Heart right ventricle (tissue), 16 donors: ENCODE measurements at regions not wholly inside any gene's neighbourhood (a gene's known extent, or its start where the extent isn't known, plus 50 kb on each side); places are given as distances from the start of the nearest gene placed in this dataset.
"Not testable (repeated sequence)": the region's sequence is repeated elsewhere in the genome, so short reads cannot be mapped to it uniquely, and the experiment has no call there.

Experiments
- ATAC-seq, 8 donors: fragments of 200-7000 bp; cut with Tn5 transposase; one replicate each; pipeline ENCODE4 v1.9.1; 2020; ENCODE audit warnings: mild to moderate bottlenecking in 8 of 8, moderate library complexity in 8 of 8, moderate number of reproducible peaks in 1 of 8
- DNase-seq, 2 donors: peaks; one replicate each; pipeline ENCODE4 v3.0.0-alpha.2; 2020
- H3K27ac ChIP-seq, 10 donors: fragments of 200-600 bp; sonication (generic) in 2 of 10; one replicate each; pipeline versions ENCODE4 v1.5.0 to v1.8.0; 2020 to 2022; ENCODE audit warnings: mild to moderate bottlenecking in 3 of 10
- H3K27me3 ChIP-seq, 7 donors: fragments of 200-600 bp; one replicate each; pipeline ENCODE4 v1.8.0; 2021 to 2022; ENCODE audit warnings: mild to moderate bottlenecking in 2 of 7
- H3K36me3 ChIP-seq, 9 donors: fragments of 200-600 bp; sonication (generic) in 1 of 9; one replicate each; pipeline versions ENCODE4 v1.5.0 to v1.8.0; 2020 to 2022; ENCODE audit warnings: mild to moderate bottlenecking in 2 of 9
- H3K4me1 ChIP-seq, 9 donors: fragments of 200-600 bp; sonication (generic) in 1 of 9; one replicate each; pipeline versions ENCODE4 v1.5.0 to v1.8.0; 2020 to 2022; ENCODE audit warnings: mild to moderate bottlenecking in 4 of 9
- H3K4me3 ChIP-seq, 10 donors: fragments of 200-600 bp; sonication (generic) in 2 of 10; one replicate each; pipeline versions ENCODE4 v1.5.0 to v1.8.0; 2020 to 2022; ENCODE audit warnings: mild to moderate bottlenecking in 7 of 10, moderate library complexity in 2 of 10
- H3K9me3 ChIP-seq, 11 donors: fragments of 200-600 bp in 10 of 11; sonication (generic) in 2 of 11; one replicate each; pipeline versions ENCODE4 v1.5.0 to v1.8.0; 2013 to 2022; ENCODE audit warnings: mild to moderate bottlenecking in 2 of 11, control low read depth in 1 of 11, moderate library complexity in 1 of 11
- WGBS, 2 donors: extraction: QIAGEN DNeasy Blood & Tissue Kit; methylation state at CpG; one replicate each; pipeline ENCODE4 v1.1.7; 2013; ENCODE audit warnings: inconsistent platforms in 1 of 2; 5-methylcytosine and 5-hydroxymethylcytosine counted together
- intact Hi-C, 10 donors: fragments of 100-400 bp; cut with DNase I; formaldehyde crosslinking; loops; one replicate each; pipeline versions ENCODE4 v1.11.1 to v1.14.2; 2022
- TF ChIP-seq, protein P1 (sequence below), 9 donors: fragments of 200-600 bp; sonication (generic) in 2 of 9; IDR thresholded peaks; one replicate each; pipeline versions ENCODE4 v1.5.0 to v1.8.0; 2021 to 2022; ENCODE audit warnings: antibody characterized with exemption in 9 of 9, mild to moderate bottlenecking in 5 of 9, moderate library complexity in 1 of 9
- donor health status: Arrhythmogenic right ventricular cardiomyopathy.
- donor health status: ischemic (EF 13 %, LVEDD 7.1; RV severe dilation, severe dysfunction).
- donor health status: healthy with polysubstance abuse.
- donor health status: DM: no; HTN: yes; CAD: no.
- donor health status: DM: no; HTN: no; CAD: no.
- donor health status: ischemic (EF 25% LVEDD 6.9; RV normal size, moderate dysfunction).
- donor health status: ischemic (EF 25% LVEDD 5.7; RV mildly dilated, moderate dysfunction).
- donor health status: healthy.
- donor health status: DM: yes; HTN: yes; CAD: no.
- donor health status: Ischemic cardiomyopathy.
- donor health status: ischemic (EF 35%, LVEDD 5.7; RV mildly dilated, moderate dysfunction).
- donor health status: nonischemic (EF 11% LVEDD 7.7; RV severe dilation, severe dysfunction).
- donor health status: DM: yes; HTN: yes; CAD: no.
- donor health status: PGD.
- donor health status: ischemic (EF 29% LVEDD 5.4; RV normal size, mild dysfunction).
- donor health status: nonischemic (EF 23%, LVEDD 6.1; RV moderate dilation, normal function).

DNA sequence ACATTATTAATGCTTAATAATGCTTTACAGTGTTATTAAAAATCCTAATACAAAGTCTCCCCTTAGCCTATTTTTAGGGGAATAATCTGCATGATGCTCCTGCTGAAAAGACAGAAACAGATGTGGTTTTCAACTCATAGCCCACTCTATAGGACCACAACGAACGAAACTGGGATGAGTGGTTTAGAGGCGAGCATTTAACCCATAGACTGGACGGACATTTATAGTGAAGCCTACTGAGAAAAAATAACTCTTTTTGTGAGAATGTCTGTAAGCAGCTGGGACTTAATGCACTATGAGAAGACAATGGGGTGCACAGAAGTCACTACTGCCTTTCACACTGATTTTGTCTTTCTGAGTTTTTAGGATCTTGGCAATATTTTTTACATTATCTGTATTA lies 1599.6 kb upstream of the B3GALT2 start:
- intact Hi-C loops: no loop called here
- Histone ChIP-seq H3K9me3 (peaks cover 0 to 12% (median 0%) of the 10 kb centered on the region in 11 donors), H3K27ac (no peak overlapping the region), H3K4me3 (no peak overlapping the region), H3K4me1 (no peaks in the 10 kb centered on the region), H3K27me3 (no peaks in the 10 kb centered on the region), H3K36me3 (no peaks in the 10 kb centered on the region)
- ATAC-seq (no peak), DNase-seq (no peak)
- TF ChIP-seq, protein P1, sequence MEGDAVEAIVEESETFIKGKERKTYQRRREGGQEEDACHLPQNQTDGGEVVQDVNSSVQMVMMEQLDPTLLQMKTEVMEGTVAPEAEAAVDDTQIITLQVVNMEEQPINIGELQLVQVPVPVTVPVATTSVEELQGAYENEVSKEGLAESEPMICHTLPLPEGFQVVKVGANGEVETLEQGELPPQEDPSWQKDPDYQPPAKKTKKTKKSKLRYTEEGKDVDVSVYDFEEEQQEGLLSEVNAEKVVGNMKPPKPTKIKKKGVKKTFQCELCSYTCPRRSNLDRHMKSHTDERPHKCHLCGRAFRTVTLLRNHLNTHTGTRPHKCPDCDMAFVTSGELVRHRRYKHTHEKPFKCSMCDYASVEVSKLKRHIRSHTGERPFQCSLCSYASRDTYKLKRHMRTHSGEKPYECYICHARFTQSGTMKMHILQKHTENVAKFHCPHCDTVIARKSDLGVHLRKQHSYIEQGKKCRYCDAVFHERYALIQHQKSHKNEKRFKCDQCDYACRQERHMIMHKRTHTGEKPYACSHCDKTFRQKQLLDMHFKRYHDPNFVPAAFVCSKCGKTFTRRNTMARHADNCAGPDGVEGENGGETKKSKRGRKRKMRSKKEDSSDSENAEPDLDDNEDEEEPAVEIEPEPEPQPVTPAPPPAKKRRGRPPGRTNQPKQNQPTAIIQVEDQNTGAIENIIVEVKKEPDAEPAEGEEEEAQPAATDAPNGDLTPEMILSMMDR (IDR thresholded peaks at IDR 0.05): no peak
- 83 to 89% methylated on average over 4 of the region's 4 CpGs for WGBS, 2 donors

DNA sequence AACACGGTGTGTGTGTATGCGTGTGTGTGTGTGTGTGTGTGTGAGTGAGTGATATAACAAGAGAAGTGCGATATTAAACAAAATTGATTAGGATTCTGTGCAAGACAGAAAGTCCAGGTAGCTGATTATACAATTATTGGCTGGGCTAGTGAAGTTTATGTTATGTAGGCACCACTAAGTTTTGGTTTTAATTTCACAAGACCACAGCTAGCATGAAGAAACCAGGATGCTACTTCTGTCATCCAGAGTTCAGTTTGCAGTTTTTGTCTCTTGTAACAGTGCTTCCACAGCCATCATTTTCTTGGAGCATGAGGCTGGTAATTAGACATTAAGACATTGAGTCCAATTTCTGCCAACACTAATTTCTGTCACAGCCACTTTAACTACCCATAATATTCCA lies 1590.2 kb upstream of the B3GALT2 start:
- Histone ChIP-seq H3K27ac (no peak overlapping the region), H3K9me3 (peaks cover 0 to 5% (median 0%) of the 10 kb centered on the region in 11 donors), H3K27me3 (no peaks in the 10 kb centered on the region), H3K4me3 (no peak overlapping the region), H3K36me3 (no peaks in the 10 kb centered on the region), H3K4me1 (no peaks in the 10 kb centered on the region)
- TF ChIP-seq, protein P1 (IDR thresholded peaks at IDR 0.05): no peak
- ATAC-seq (no peak), DNase-seq (no peak)
- intact Hi-C loops: no loop called here
- WGBS, 2 donors: 81 to 93% methylated on average over 3 of the region's 3 CpGs

DNA sequence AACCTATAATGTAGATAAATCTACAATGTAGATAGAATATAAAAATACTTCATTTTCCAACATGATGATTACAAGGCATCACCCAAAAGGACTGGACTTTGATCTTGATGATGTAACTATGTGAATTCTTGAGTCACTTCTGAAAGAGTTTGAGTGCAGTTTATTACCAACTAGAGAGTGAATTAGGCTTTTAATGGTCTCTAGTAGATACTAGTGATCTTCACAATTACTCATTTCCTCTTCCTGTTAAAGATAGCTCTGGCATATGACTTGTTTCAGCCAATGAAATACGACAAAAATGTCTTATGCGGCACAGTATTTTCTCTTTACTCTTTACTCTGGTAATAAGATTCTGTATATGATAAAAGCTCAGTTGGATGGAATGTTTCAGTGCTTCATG lies 1588.1 kb upstream of the B3GALT2 start:
- TF ChIP-seq, protein P1 (IDR thresholded peaks at IDR 0.05): no peak
- 94 to 96% methylated on average over 2 of the region's 2 CpGs for WGBS, 2 donors
- ATAC-seq (no peak), DNase-seq (no peak)
- H3K27me3 ChIP-seq: no peaks in the 10 kb centered on the region
- no peak overlapping the region for H3K4me3 ChIP-seq
- intact Hi-C loops: no loop called here
- no peaks in the 10 kb centered on the region for H3K36me3 ChIP-seq
- peaks cover 0 to 7% (median 0%) of the 10 kb centered on the region in 11 donors for H3K9me3 ChIP-seq
- H3K27ac ChIP-seq: no peak overlapping the region
- no peaks in the 10 kb centered on the region for H3K4me1 ChIP-seq

DNA sequence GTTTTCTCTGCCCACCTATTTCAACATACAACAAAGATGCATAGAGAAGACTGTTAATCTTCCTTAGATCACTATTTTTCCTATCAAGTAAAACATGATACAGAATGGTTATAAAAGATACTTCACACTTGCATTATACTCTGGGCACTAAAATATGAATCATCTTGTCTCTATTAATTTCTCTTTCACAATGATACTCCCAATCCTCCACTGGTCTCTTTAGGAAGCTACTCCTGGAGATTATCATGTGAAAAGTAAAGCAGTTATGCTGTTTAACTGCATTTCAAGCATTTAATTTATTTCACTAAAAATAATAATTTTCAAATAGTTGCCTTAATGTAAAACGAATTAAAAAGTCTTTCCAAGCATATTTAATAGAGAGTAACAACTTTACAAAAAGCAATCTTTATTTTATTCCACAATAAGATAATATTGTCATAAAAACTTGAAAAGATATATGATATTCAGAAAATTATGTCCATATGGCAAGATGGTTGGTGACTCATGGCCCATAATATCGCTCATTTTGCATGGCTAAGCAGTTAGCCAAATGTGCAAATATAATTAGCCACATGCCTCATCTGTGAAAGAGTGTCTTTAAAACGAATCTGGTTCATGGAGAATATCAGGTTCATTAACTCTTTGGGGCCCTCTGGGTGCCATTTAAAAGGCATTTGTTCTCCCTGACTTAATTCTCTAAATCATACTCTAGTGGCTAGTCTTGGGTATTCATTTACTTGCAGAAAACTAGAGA lies 1569.0 kb upstream of the B3GALT2 start:
- peaks cover 0 to 35% (median 0%) of the 10 kb centered on the region in 11 donors for H3K9me3 ChIP-seq
- H3K27ac ChIP-seq: no peak overlapping the region
- no peak for DNase-seq
- WGBS, 2 donors: 48 to 51% methylated on average over 3 of the region's 3 CpGs
- intact Hi-C loops: no loop called here
- ATAC-seq: no peak
- no peaks in the 10 kb centered on the region for H3K4me1 ChIP-seq
- H3K4me3 ChIP-seq: no peak overlapping the region
- no peaks in the 10 kb centered on the region for H3K36me3 ChIP-seq
- TF ChIP-seq, protein P1 (IDR thresholded peaks at IDR 0.05): no peak
- H3K27me3 ChIP-seq: peaks cover 0 to 3% (median 0%) of the 10 kb centered on the region in 7 donors

DNA sequence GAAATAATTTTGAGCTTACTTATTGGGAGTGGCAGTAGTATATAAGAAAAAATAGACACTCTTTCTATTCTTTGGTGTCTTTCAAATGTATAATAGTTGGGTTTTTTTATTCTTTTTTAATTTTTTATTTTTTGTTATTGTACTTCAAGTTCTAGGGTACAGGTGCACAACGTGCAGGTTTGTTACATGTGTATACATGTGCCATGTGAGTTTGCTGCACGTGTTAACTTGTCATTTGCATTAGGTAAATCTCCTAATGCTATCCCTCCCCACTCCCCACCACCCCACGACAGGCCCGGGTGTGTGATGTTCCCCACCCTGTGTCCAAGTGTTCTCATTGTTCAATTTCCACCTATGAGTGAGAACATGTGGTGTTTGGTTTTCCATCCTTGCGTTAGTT lies 1552.4 kb upstream of the B3GALT2 start:
- H3K4me1 ChIP-seq, H3K27ac ChIP-seq, intact Hi-C loops, H3K27me3 ChIP-seq, ATAC-seq, H3K9me3 ChIP-seq, DNase-seq, H3K4me3 ChIP-seq, H3K36me3 ChIP-seq: not testable (repeated sequence)
- WGBS, 2 donors: 76 to 82% methylated on average over 5 of the region's 5 CpGs
